NB4 (cell line): ENCODE measurements at regions not wholly inside any gene's neighbourhood (a gene's known extent, or its start where the extent isn't known, plus 50 kb on each side); places are given as distances from the start of the nearest gene placed in this dataset.

Experiments
- POLR2A ChIP-seq: IDR thresholded peaks from 2 replicates; pipeline ENCODE4 v1.6.1; 2011; ENCODE audit warnings: mild to moderate bottlenecking; ENCODE audit not compliant: insufficient read length; ENCODE audit errors: extremely low read depth
- TF ChIP-seq, protein P1 (sequence below): IDR thresholded peaks from one replicate; pipeline ENCODE4 v1.5.1; 2012; ENCODE audit warnings: low read depth, low read length

- TF ChIP-seq, protein P1, sequence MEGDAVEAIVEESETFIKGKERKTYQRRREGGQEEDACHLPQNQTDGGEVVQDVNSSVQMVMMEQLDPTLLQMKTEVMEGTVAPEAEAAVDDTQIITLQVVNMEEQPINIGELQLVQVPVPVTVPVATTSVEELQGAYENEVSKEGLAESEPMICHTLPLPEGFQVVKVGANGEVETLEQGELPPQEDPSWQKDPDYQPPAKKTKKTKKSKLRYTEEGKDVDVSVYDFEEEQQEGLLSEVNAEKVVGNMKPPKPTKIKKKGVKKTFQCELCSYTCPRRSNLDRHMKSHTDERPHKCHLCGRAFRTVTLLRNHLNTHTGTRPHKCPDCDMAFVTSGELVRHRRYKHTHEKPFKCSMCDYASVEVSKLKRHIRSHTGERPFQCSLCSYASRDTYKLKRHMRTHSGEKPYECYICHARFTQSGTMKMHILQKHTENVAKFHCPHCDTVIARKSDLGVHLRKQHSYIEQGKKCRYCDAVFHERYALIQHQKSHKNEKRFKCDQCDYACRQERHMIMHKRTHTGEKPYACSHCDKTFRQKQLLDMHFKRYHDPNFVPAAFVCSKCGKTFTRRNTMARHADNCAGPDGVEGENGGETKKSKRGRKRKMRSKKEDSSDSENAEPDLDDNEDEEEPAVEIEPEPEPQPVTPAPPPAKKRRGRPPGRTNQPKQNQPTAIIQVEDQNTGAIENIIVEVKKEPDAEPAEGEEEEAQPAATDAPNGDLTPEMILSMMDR, result no peak
- no peak for TF ChIP-seq POLR2A
Measured at GRCh38 chr3:168292296-168292695, 196.6 kb upstream of the GOLIM4 start.
